Tibial nerve (tissue), 4 donors: ENCODE measurements at regions not wholly inside any gene's neighbourhood (a gene's known extent, or its start where the extent isn't known, plus 50 kb on each side); places are given as distances from the start of the nearest gene placed in this dataset.

Source experiments
- DNase-seq, 2 donors: peaks; one replicate each; pipeline ENCODE4 v3.0.0-alpha.2; 2019; ENCODE audit warnings: low spot score in 2 of 2
- H3K27ac ChIP-seq, 4 donors: fragments of 200-600 bp; sonication (generic) in 3 of 4; one replicate each; pipeline ENCODE4 v1.5.1; 2017 to 2019; ENCODE audit warnings: mild to moderate bottlenecking in 1 of 4
- H3K27me3 ChIP-seq, 2 donors: fragments of 200-600 bp; sonication (generic) in 1 of 2; one replicate each; pipeline versions ENCODE4 v1.5.1 to v1.6.0; 2017 to 2019
- H3K36me3 ChIP-seq, 3 donors: fragments of 200-600 bp; sonication (generic); one replicate each; pipeline ENCODE4 v1.5.1; 2018 to 2019
- H3K4me1 ChIP-seq, 4 donors: fragments of 200-600 bp; sonication (generic) in 3 of 4; one replicate each; pipeline ENCODE4 v1.5.1; 2017 to 2019
- H3K4me3 ChIP-seq, 4 donors: fragments of 200-600 bp; sonication (generic) in 3 of 4; one replicate each; pipeline ENCODE4 v1.5.1; 2017 to 2019; ENCODE audit warnings: mild to moderate bottlenecking in 1 of 4, moderate library complexity in 1 of 4
- H3K9me3 ChIP-seq, 4 donors: fragments of 200-600 bp; sonication (generic) in 3 of 4; one replicate each; pipeline ENCODE4 v1.5.1; 2017 to 2019
- CTCF ChIP-seq, 5 experiments: fragments of 200-600 bp in 3 of 5; fragments of 450-650 bp in 2 of 5; sonication (generic) in 3 of 5; IDR thresholded peaks; one replicate each; pipeline ENCODE4 v1.5.1; 2016 to 2019; ENCODE audit warnings: antibody characterized with exemption in 5 of 5, mild to moderate bottlenecking in 3 of 5, moderate library complexity in 2 of 5
- EP300 ChIP-seq, 2 donors: sonication (generic); formaldehyde crosslinking; IDR thresholded peaks; one replicate each; pipeline ENCODE4 v1.6.1; 2017; ENCODE audit warnings: antibody characterized with exemption in 2 of 2, mild to moderate bottlenecking in 1 of 2
- POLR2A ChIP-seq, 2 donors: fragments of 450-650 bp; IDR thresholded peaks; one replicate each; pipeline ENCODE4 v1.6.1; 2017; ENCODE audit warnings: antibody characterized with exemption in 2 of 2, mild to moderate bottlenecking in 2 of 2, moderate library complexity in 2 of 2
- WGBS, 2 donors: methylation state at CpG; one replicate each; pipeline ENCODE4 v1.1.5; 2018; 5-methylcytosine and 5-hydroxymethylcytosine counted together

GRCh38 chr16:7021653-7022275 lies 310.9 kb upstream of the RBFOX1 start:
- TF ChIP-seq EP300 (IDR thresholded peaks at IDR 0.05) (no peak), CTCF (IDR thresholded peaks at IDR 0.05) (no peak), POLR2A (IDR thresholded peaks at IDR 0.05) (no peak)
- no peaks in the 10 kb centered on the region for H3K27me3 ChIP-seq
- DNase-seq = no peak
- WGBS, 2 donors = 74 to 78% methylated on average over 2 of the region's 2 CpGs
- H3K36me3 ChIP-seq = no peaks in the 10 kb centered on the region
- H3K4me1 ChIP-seq = no peaks in the 10 kb centered on the region
- H3K4me3 ChIP-seq = no peak overlapping the region
- no peak overlapping the region for H3K27ac ChIP-seq
- H3K9me3 ChIP-seq = no peaks in the 10 kb centered on the region

DNA sequence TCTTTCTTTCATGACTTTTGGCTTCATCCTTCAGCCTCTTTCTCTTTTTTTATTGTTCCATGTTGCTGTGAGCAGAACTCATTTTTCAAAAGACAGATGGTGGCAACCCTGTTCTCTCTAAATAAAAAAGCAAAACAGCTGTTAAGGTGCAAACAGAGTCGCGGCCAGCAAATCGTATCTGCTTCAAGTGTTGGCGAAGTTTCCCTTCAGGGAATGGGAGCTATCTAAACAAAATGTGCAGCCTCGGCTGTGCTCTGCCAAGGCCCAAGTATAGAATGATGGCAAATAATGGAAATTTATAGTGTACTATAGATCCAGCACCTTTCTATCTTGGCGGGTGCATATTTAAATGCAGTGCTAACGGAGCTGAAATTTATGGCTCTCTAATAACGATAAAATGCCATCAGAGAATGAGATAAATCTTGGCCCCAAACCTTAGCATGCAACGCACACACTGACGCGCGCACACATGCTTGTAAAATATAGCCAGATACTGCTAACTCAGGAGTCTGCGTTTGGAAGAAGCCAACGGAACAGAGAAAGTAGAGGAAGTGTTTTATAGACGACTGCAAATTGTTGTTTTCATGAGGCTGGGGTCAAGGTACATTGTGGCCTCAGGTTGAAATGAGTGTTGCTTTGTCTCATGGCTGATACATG lies 315.5 kb upstream of the RBFOX1 start:
- TF ChIP-seq CTCF (IDR thresholded peaks at IDR 0.05) (no peak), POLR2A (IDR thresholded peaks at IDR 0.05) (no peak), EP300 (IDR thresholded peaks at IDR 0.05) (no peak)
- Histone ChIP-seq H3K4me1 (no peaks in the 10 kb centered on the region), H3K36me3 (no peaks in the 10 kb centered on the region), H3K9me3 (no peaks in the 10 kb centered on the region), H3K27me3 (no peaks in the 10 kb centered on the region), H3K4me3 (no peak overlapping the region), H3K27ac (no peak overlapping the region)
- WGBS, 2 donors = 79 to 83% methylated on average over 15 of the region's 15 CpGs
- DNase-seq = no peak

DNA sequence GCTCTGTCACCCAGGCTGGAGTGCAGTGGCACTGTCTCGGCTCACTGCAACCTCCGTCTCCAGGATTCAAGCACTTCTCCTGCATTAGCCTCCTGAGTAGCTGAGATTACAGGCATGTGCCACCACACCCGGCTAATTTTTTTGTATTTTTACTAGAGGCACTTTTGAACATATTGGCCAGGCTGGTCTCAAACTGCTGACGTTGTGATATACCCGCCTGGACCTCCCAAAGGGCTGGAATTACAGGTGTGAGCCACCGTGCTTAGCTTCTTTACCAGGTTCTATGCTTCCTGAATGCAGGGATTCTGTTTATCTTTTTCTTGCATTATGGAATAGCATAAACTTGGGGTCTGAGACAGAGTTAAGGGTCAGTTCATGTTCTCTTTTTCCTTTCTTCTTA lies 317.9 kb upstream of the RBFOX1 start:
- no peak overlapping the region for H3K4me3 ChIP-seq
- H3K36me3 ChIP-seq = no peaks in the 10 kb centered on the region
- no peaks in the 10 kb centered on the region for H3K27me3 ChIP-seq
- H3K27ac ChIP-seq = no peak overlapping the region
- WGBS, 2 donors = 82 to 83% methylated on average over 6 of the region's 6 CpGs
- H3K4me1 ChIP-seq = no peaks in the 10 kb centered on the region
- TF ChIP-seq POLR2A (IDR thresholded peaks at IDR 0.05) (no peak), CTCF (IDR thresholded peaks at IDR 0.05) (no peak), EP300 (IDR thresholded peaks at IDR 0.05) (no peak)
- no peak for DNase-seq
- no peaks in the 10 kb centered on the region for H3K9me3 ChIP-seq

DNA sequence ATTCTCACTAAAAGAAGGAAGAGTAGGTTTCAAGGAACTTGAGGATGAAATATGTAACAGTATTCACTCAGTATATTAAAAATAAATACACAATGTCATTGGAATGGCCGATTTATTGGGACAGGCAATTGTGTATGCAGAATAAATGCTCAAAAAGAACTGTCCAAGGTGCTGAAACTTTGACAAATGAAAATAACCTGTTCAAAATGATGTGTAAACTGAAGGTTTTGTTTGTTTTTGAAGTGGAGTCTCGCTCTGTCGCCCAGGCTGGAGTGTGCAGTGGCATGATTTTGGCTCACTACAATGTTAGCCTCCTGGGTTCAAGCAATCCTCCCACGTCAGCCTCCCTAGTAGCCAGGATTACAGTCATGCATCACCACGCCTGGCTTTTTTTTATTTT lies 318.7 kb upstream of the RBFOX1 start:
- H3K4me1 ChIP-seq = no peaks in the 10 kb centered on the region
- H3K36me3 ChIP-seq = no peaks in the 10 kb centered on the region
- no peaks in the 10 kb centered on the region for H3K9me3 ChIP-seq
- no peak for DNase-seq
- H3K4me3 ChIP-seq = no peak overlapping the region
- 54 to 57% methylated on average over 5 of the region's 5 CpGs for WGBS, 2 donors
- H3K27ac ChIP-seq = no peak overlapping the region
- no peaks in the 10 kb centered on the region for H3K27me3 ChIP-seq
- TF ChIP-seq POLR2A (IDR thresholded peaks at IDR 0.05) (no peak), EP300 (IDR thresholded peaks at IDR 0.05) (no peak), CTCF (IDR thresholded peaks at IDR 0.05) (no peak)

DNA sequence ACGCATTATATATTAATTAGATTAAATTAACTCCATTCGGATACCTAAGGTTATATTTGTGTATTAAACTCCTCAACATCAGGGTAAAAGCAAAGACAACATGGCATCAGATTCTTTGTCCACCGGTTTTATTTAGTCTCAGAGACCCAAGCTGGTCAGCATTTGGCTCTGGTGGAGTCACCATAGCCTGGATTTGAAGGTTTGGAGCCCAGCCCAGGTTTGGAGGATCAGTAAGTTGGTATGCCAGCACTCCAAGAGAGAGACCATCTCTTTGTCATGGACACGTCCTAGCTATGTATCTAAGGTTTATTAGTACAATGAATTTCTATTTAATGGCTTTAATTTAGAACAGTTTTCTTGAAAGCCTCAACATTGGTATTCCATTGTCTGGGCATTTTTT lies 328.4 kb upstream of the RBFOX1 start:
- WGBS, 2 donors = 73 to 80% methylated on average over 4 of the region's 4 CpGs
- H3K9me3 ChIP-seq = no peaks in the 10 kb centered on the region
- no peak for TF ChIP-seq EP300 (IDR thresholded peaks at IDR 0.05)
- TF ChIP-seq CTCF (IDR thresholded peaks at IDR 0.05) = no peak
- no peak for TF ChIP-seq POLR2A (IDR thresholded peaks at IDR 0.05)
- H3K27me3 ChIP-seq = no peaks in the 10 kb centered on the region
- H3K4me1 ChIP-seq = no peaks in the 10 kb centered on the region
- no peak for DNase-seq
- H3K36me3 ChIP-seq = no peaks in the 10 kb centered on the region
- H3K4me3 ChIP-seq = no peak overlapping the region
- H3K27ac ChIP-seq = no peak overlapping the region
